ENCODE measurements at regions not wholly inside any gene's neighbourhood (a gene's known extent, or its start where the extent isn't known, plus 50 kb on each side); places are given as distances from the start of the nearest gene placed in this dataset.

- H3K27me3 ChIP-seq (ENCODE audit: control insufficient read depth in 4 of 4, insufficient read depth in 4 of 4, low read length in 3 of 4): no peaks in the 10 kb centered on the region
- no peak overlapping the region for H3K27ac ChIP-seq (ENCODE audit: low read depth in 1 of 2, low read length in 2 of 2)
- DNase-seq (ENCODE audit: low spot score): no peak
- H3K4me1 ChIP-seq (ENCODE audit: control insufficient read depth in 4 of 4, insufficient read depth in 4 of 4, low read length in 3 of 4): no peaks in the 10 kb centered on the region
- H3K36me3 ChIP-seq (ENCODE audit: control insufficient read depth in 4 of 4, insufficient read depth in 3 of 4, low read depth in 1 of 4, low read length in 3 of 4): no peaks in the 10 kb centered on the region
- no peak for TF ChIP-seq YY1 (IDR thresholded peaks at IDR 0.05)
- TF ChIP-seq, protein P1, sequence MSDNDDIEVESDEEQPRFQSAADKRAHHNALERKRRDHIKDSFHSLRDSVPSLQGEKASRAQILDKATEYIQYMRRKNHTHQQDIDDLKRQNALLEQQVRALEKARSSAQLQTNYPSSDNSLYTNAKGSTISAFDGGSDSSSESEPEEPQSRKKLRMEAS (IDR thresholded peaks at IDR 0.05): no peak
- no peak for TF ChIP-seq GABPA (IDR thresholded peaks at IDR 0.05 in 1 of 2, conservative IDR thresholded peaks at IDR 0.05 in 1 of 2)
- no peak for TF ChIP-seq HNF4A (conservative IDR thresholded peaks at IDR 0.05)
- no peak for TF ChIP-seq FOXA2 (IDR thresholded peaks at IDR 0.05)
- TF ChIP-seq CTCF (IDR thresholded peaks at IDR 0.05; ENCODE audit: low read depth, low read length, missing input control): no peak
- TF ChIP-seq FOXA1 (IDR thresholded peaks at IDR 0.05): no peak
- TF ChIP-seq NR2F2 (IDR thresholded peaks at IDR 0.05): no peak
- TF ChIP-seq HNF4G (IDR thresholded peaks at IDR 0.05): no peak
- TF ChIP-seq RAD21 (IDR thresholded peaks at IDR 0.05): no peak
- no peak for TF ChIP-seq EGR1 (IDR thresholded peaks at IDR 0.05; ENCODE audit: low read depth in 2 of 2)
- TF ChIP-seq JUND (IDR thresholded peaks at IDR 0.05): no peak
- TF ChIP-seq RXRA (IDR thresholded peaks at IDR 0.05): no peak
- TF ChIP-seq TAF1 (conservative IDR thresholded peaks at IDR 0.05): no peak
- TF ChIP-seq, protein P2, sequence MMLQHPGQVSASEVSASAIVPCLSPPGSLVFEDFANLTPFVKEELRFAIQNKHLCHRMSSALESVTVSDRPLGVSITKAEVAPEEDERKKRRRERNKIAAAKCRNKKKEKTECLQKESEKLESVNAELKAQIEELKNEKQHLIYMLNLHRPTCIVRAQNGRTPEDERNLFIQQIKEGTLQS (IDR thresholded peaks at IDR 0.05): no peak
- H3K9ac ChIP-seq (ENCODE audit: low read depth in 1 of 2, low read length in 2 of 2): no peak overlapping the region
- H3K4me3 ChIP-seq (ENCODE audit: low read depth in 1 of 3, low read length in 3 of 3): no peak overlapping the region
- H3K9me3 ChIP-seq (ENCODE audit: control insufficient read depth in 4 of 4, low read length in 3 of 4): no peaks in the 10 kb centered on the region
- WGBS: 76% methylated on average over 35 of the region's 35 CpGs
Measured at GRCh38 chr7:155997431-155998327, 185.4 kb upstream of the SHH start.

DNA sequence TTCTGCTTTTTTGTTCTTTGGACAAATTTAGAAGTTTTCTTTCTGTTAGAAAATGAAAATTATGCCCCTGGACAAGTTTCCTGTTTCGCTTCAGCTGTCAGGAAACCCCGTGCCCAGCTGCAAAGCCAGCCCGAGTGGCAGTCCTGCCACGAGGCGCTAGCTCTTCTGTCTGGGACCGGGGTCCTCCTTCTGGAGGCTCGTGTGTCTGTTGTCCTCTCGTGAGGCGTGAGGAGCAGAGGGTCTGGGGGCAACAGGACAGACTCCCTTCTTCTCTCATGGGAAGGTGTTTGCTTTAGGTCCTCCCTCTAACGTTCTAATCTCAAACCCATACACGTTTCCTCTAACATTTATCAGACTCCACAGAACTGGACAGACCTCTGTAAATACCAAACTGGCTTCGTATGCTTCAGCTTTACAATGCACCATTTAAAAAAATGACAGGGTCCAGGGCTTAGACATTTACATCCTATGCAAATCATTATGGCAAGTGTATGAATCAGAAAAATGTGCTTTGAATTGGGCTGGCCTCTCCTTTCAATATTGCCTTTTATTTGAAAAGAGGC, 184.5 kb upstream of the SHH start:
- H3K4me1 ChIP-seq (ENCODE audit: control insufficient read depth in 4 of 4, insufficient read depth in 4 of 4, low read length in 3 of 4): no peaks in the 10 kb centered on the region
- no peaks in the 10 kb centered on the region for H3K27me3 ChIP-seq (ENCODE audit: control insufficient read depth in 4 of 4, insufficient read depth in 4 of 4, low read length in 3 of 4)
- no peak for TF ChIP-seq HNF4G (IDR thresholded peaks at IDR 0.05)
- no peak for TF ChIP-seq RXRA (IDR thresholded peaks at IDR 0.05)
- no peak for TF ChIP-seq SP1 (IDR thresholded peaks at IDR 0.05)
- no peak for TF ChIP-seq FOXA2 (IDR thresholded peaks at IDR 0.05)
- no peak for TF ChIP-seq CTCF (IDR thresholded peaks at IDR 0.05; ENCODE audit: low read depth, low read length, missing input control)
- TF ChIP-seq, protein P1 (IDR thresholded peaks at IDR 0.05): no peak
- TF ChIP-seq HNF4A (conservative IDR thresholded peaks at IDR 0.05): no peak
- no peak for TF ChIP-seq GABPA (IDR thresholded peaks at IDR 0.05 in 1 of 2, conservative IDR thresholded peaks at IDR 0.05 in 1 of 2)
- TF ChIP-seq, protein P3, sequence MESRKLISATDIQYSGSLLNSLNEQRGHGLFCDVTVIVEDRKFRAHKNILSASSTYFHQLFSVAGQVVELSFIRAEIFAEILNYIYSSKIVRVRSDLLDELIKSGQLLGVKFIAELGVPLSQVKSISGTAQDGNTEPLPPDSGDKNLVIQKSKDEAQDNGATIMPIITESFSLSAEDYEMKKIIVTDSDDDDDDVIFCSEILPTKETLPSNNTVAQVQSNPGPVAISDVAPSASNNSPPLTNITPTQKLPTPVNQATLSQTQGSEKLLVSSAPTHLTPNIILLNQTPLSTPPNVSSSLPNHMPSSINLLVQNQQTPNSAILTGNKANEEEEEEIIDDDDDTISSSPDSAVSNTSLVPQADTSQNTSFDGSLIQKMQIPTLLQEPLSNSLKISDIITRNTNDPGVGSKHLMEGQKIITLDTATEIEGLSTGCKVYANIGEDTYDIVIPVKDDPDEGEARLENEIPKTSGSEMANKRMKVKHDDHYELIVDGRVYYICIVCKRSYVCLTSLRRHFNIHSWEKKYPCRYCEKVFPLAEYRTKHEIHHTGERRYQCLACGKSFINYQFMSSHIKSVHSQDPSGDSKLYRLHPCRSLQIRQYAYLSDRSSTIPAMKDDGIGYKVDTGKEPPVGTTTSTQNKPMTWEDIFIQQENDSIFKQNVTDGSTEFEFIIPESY (IDR thresholded peaks at IDR 0.05): no peak
- no peak for TF ChIP-seq EGR1 (IDR thresholded peaks at IDR 0.05; ENCODE audit: low read depth in 2 of 2)
- no peak for TF ChIP-seq JUND (IDR thresholded peaks at IDR 0.05)
- no peak for TF ChIP-seq RAD21 (IDR thresholded peaks at IDR 0.05)
- TF ChIP-seq, protein P4, sequence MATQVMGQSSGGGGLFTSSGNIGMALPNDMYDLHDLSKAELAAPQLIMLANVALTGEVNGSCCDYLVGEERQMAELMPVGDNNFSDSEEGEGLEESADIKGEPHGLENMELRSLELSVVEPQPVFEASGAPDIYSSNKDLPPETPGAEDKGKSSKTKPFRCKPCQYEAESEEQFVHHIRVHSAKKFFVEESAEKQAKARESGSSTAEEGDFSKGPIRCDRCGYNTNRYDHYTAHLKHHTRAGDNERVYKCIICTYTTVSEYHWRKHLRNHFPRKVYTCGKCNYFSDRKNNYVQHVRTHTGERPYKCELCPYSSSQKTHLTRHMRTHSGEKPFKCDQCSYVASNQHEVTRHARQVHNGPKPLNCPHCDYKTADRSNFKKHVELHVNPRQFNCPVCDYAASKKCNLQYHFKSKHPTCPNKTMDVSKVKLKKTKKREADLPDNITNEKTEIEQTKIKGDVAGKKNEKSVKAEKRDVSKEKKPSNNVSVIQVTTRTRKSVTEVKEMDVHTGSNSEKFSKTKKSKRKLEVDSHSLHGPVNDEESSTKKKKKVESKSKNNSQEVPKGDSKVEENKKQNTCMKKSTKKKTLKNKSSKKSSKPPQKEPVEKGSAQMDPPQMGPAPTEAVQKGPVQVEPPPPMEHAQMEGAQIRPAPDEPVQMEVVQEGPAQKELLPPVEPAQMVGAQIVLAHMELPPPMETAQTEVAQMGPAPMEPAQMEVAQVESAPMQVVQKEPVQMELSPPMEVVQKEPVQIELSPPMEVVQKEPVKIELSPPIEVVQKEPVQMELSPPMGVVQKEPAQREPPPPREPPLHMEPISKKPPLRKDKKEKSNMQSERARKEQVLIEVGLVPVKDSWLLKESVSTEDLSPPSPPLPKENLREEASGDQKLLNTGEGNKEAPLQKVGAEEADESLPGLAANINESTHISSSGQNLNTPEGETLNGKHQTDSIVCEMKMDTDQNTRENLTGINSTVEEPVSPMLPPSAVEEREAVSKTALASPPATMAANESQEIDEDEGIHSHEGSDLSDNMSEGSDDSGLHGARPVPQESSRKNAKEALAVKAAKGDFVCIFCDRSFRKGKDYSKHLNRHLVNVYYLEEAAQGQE (IDR thresholded peaks at IDR 0.05): no peak
- no peak for TF ChIP-seq TAF1 (conservative IDR thresholded peaks at IDR 0.05)
- no peak for TF ChIP-seq FOXA1 (IDR thresholded peaks at IDR 0.05)
- TF ChIP-seq, protein P2 (IDR thresholded peaks at IDR 0.05): no peak
- no peaks in the 10 kb centered on the region for H3K36me3 ChIP-seq (ENCODE audit: control insufficient read depth in 4 of 4, insufficient read depth in 3 of 4, low read depth in 1 of 4, low read length in 3 of 4)
- H3K27ac ChIP-seq (ENCODE audit: low read depth in 1 of 2, low read length in 2 of 2): no peak overlapping the region
- DNase-seq (ENCODE audit: low spot score): peak; percentile 6
- no peak overlapping the region for H3K9ac ChIP-seq (ENCODE audit: low read depth in 1 of 2, low read length in 2 of 2)
- no peak overlapping the region for H3K4me3 ChIP-seq (ENCODE audit: low read depth in 1 of 3, low read length in 3 of 3)
- 58% methylated on average over 12 of the region's 12 CpGs for WGBS
- no peaks in the 10 kb centered on the region for H3K9me3 ChIP-seq (ENCODE audit: control insufficient read depth in 4 of 4, low read length in 3 of 4)
